Activated CD8-positive, alpha-beta memory T cell treated with anti-CD3 and anti-CD28 coated beads for 36 hours (primary cell): ENCODE measurements at regions not wholly inside any gene's neighbourhood (a gene's known extent, or its start where the extent isn't known, plus 50 kb on each side); places are given as distances from the start of the nearest gene placed in this dataset.
"Not testable (repeated sequence)": the region's sequence is repeated elsewhere in the genome, so short reads cannot be mapped to it uniquely, and the experiment has no call there.

ENCODE experiments used
- CTCF ChIA-PET: fragments of 350-600 bp; sonication (Branson Sonifier 250); formaldehyde crosslinking; loops from one replicate; lab custom pipeline; 2021; ENCODE audit warnings: antibody characterized with exemption; lab: Charles Lee
- POLR2A ChIA-PET: fragments of 350-600 bp; sonication (Branson Sonifier 250); formaldehyde crosslinking; loops from one replicate; lab custom pipeline; 2021; ENCODE audit warnings: antibody characterized with exemption; lab: Charles Lee

DNA sequence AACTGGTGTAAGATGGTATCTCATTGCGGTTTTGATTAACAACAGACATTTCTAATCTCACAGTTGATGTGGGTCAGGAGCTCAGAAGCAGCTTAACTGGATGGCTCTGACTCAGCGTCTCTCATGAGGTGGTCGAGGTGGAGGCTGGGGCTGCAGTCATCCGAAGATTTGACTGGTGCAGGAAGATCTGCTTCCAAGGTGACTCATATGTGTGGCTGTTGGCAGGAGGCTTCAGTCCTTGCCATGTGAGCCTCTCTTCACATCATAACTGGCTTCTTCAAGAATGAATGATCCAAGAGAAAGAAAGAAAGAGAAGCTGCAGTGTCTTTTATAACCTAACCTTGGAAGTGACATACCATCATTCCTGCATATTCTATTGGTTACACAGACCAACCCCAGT, 376.1 kb downstream of the SEC14L1 start:
- ChIA-PET CTCF (no interaction called here), POLR2A (interaction anchor here (0.6 kb wide), 1 partner anchor 352 kb away, joined by 3 read pairs; no protein-coding TSS in a partner anchor)

DNA sequence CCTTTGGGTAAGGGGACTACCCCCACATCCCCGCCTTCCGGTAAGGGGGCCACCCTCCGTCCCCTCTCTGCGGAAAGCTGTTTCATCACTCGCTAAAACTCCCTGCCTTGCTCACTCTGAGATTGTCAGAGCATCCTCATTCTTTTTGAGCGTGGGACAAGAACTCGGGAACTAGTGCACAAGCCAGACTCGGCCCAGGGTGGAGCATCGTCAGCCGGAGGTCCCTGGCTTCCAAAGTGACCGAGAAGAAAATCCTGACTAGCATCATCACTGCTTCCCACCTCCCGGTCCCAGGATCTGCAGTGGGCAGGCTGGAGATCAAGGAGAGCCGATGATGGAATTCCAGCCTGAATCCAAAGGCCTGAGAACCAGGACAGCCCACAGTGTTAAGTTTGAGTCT, 380.3 kb downstream of the SEC14L1 start:
- CTCF ChIA-PET, result interaction anchor here (1.0 kb wide), 1 partner anchor 107 kb away, joined by 4 read pairs; no protein-coding TSS in a partner anchor
- POLR2A ChIA-PET, result no interaction called here

DNA sequence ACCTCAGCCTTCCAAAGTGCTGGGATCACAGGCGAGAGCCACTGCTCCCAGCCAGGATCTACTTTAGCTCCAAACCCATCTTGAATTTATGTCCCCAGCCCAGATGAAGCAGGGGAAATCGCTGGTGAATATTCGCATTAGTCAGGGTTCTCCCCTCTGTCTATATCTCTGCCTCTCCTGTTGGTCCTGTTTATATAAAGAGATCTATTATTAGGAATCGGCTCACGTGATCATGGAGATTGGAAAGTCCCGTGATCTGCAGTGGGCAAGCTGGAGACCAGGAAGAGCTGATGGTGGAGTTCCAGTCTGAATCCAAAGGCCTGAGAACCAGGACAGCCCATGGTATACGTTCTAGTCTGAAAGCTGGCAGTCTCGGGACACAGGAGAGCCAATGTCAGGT, 382.8 kb downstream of the SEC14L1 start:
- CTCF ChIA-PET, result no interaction called here
- POLR2A ChIA-PET, result no interaction called here

DNA sequence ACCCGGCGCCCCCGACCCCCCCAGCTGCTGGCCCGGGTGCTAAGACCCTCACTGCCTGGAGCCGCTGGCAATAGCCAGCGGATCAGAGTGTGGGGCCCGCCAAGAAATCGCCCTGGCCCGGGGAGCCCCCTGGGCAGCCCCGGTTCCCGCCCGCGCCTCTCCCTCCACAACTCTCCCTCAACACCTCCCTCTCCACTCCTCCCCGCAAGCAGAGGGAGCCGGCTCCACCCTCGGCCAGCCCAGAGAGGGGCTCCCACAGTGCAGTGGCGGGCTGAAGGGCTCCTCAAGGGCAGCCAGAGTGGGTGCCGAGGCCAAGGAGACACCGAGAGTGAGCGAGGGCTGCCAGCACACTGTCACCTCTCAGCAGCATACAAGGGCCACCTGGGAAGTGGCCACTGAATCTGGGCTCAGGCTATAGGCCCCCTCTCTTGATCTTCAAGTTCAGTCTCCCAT, 385.5 kb downstream of the SEC14L1 start:
- CTCF ChIA-PET, result no interaction called here
- POLR2A ChIA-PET, result no interaction called here

DNA sequence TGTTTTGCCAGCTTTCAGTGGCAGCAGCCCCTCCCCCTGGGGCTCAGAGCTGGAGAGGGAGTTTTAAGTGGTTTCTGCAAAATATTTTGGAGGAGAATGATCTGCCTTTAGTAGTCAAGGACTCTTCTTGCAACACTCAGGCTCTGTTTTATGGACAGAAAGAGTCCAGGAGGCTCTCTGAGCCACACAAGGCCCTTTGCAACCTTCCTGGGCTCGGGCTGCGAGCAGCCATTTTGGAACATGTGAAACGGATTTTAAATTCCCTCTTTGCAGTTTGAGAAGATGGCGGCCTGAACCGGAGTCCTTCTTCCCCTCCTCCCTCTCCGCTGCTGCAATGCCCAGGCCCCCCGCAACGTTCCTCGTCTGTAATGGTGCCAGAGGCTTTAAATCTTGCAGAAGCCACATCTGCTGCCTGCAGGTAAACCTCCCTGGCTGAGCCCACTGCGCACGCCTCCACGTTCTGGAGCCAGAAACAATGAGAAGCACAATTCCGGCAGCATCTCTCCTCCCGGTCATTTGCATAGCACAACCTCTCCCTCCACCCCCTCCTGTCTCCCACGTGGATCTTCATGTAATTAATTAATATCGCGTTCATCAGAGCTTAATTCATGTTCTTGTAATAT, 386.1 kb downstream of the SEC14L1 start:
- ChIA-PET POLR2A (no interaction called here), CTCF (no interaction called here)

DNA sequence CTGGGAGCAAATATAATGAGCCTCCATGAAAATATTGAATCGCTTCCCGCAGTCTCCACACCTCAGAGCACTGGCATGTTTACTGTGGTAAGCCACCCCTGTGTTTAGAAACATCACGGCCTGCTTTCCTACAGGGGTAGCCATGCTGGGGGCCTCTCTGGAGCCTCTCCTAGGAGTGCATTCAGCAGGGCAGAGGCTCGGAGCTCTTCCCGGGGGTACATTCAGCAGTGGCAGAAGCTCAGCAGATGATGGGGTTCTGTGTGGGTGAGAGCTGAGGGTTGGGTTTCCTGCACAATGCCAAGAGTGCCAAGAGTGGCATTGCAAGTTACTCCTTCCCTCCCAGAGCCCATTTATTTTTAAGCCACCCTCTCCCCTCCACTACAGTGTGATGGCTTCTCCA, 386.6 kb downstream of the SEC14L1 start:
- ChIA-PET POLR2A (no interaction called here), CTCF (no interaction called here)

DNA sequence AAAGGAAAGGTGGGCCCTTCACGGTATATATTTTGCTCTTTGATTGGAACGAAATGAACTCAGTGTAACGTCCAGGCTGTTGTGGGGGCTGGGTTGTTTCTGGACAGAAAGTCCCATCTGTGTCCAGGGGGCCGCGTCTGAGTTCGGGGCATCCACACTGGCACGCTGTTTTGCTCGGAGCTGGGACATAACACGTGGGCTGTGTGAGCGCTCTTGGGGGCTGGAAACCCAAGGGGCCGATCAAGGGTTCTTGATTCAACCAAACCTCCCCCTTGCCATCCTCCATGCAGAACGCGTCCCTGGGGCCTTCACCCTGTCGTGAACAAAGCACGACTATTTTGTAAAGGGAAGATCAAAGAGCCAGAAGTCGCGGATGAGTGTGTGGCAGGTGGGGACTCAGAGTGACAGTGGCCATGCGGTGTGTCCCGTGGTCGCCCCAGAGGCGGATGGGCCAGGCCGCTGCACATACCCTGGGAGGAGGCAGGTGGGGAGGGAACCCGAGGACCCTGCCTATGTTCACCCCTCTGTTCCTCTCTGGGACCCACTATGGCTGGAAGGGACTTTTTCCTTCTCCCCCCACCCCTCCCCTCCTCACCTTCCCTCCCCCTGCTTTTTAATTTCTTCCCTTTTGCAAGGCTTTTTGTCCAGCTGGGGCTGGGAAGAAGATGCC, 387.2 kb downstream of the SEC14L1 start:
- POLR2A ChIA-PET, result no interaction called here
- CTCF ChIA-PET, result interaction anchor here (0.7 kb wide), 1 partner anchor 10 kb away, joined by 3 read pairs; no protein-coding TSS in a partner anchor

DNA sequence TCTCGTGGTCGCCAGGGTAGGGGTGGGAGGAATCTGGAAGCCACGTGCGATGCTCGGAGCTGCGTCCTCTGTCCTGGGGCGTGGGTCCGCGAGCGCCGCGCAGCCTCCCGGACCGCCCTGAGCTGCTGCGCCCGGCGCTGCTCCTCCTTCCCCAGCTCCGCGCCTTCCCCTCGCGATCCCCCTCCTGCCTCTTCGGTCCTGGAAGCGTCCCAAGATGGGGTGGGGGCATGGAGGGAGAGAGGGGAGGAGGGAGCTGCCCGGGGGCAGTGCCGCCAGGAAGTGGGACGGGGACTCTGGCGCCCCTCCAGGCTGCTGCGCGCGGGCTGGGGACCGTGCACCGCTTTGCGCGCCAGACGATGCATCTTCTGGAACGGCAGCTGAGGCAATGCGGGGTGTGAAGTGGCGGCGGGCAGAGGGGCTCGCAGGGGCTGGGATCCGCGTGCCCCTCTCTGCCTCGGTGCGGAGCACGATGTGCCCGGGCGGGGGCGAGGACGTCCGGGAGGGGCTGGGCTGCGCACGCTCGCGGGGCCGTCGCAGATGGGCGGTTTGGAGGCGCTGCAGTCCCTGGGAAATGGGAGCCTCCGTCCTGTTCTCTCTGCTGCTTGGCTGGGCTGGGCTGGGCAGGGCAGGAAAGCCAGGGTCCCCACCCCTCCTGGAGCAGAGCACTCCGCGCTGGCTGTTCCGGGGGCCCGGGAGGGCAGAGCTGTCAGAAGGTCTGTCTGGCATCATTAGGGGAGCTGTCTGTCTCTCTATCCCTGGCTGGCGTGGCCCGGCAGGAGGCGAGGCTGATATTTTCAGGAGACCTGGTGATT, 388.0 kb downstream of the SEC14L1 start:
- CTCF ChIA-PET, result interaction anchor here (0.7 kb wide), 1 partner anchor 9 kb away, joined by 3 read pairs; no protein-coding TSS in a partner anchor
- POLR2A ChIA-PET, result no interaction called here

DNA sequence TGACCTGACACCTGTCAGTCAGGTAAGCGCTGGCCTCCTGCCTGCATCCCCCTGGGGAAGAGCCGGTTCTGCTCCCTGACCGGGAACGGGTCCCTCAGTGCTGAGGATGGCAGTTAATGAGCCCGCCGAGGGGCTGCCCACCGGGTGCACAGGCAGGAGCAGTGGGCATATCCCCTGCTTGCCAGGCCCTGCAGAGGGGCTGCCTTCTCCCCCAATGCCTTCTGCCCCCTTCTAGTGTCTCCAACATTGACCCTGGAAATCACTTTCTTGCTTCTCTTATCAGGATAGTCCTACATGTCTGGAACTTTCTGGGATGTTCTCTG, 388.5 kb downstream of the SEC14L1 start:
- ChIA-PET CTCF (no interaction called here), POLR2A (no interaction called here)

DNA sequence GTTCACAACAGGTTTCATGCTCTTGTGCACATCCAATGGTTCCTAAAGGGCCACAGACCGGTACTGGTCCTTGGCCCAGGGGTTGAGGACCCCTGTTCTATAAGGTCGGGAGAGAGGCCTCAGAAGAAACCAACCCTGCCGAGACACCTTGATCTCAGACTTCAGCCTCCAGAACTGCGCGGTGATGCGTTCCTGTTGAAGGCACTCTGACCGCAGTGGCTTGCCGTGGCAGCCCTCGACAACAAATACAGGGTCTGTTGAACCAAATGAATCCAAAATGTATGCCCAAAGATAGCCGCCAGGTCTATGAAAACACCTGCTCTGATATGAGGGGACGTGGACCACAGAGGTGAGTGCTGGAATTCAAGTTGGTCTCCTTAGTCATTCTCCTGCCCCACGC, 389.8 kb downstream of the SEC14L1 start:
- CTCF ChIA-PET, result no interaction called here
- POLR2A ChIA-PET, result no interaction called here

DNA sequence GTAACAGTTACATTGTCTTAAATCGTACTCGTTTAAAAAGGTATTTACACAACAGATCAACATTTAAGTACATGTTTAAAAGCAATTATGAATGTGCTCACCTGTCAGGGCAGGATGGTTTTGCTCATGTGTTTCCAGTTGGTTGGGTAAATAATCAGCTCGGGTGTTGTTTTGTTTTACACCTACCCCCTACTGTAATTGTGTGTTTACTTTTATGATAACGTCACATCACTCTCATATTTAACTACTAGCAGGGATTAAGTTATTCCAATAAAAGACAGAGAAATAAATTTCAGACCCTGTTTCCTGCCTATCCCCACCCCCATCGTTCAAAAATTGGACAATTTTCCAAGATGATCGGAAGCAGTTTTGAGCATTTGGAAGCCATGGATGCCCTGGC, 390.2 kb downstream of the SEC14L1 start:
- CTCF ChIA-PET, result no interaction called here

DNA sequence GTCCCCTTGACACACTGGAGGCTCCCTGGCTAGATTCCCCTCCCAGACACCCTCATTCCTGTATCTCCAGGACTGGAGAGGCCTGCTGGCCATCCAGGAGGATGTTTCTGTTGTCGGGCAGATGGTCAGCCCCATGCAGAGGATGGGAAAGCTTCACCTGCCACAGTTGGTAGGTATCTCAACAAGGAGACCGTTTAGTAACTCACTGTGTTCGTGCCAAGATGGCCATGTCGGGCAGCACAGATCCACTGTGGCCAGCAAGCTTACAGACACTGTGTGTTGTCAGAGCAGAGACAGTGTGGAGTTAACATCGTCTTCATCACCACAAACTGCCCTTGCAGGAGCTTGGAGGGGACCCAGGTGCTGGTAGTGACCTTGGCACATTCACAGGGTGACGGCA, 390.9 kb downstream of the SEC14L1 start:
- CTCF ChIA-PET, result no interaction called here
- POLR2A ChIA-PET, result no interaction called here

More for the DNA sequence above, 390.2 kb downstream of the SEC14L1 start:
- POLR2A ChIA-PET, result no interaction called here

DNA sequence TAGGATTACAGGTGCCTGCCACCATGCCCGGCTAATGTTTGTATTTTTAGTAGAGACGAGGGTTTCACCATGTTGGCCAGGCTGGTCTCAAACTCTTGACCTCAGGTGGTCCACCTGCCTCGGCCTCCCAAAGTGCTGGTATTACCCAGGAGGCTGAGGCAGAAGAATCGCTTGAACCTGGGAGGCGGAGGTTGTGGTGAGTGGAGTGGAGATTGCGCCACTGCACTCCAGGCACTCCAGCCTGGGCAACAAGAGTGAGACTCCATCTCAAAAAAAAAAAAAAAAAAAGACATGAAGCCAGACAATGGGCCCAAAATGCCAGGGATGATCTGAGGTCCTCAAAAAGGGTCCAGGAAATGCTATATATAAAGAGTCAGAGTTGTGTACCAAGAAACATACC, 392.9 kb downstream of the SEC14L1 start:
- POLR2A ChIA-PET, CTCF ChIA-PET: not testable (repeated sequence)

DNA sequence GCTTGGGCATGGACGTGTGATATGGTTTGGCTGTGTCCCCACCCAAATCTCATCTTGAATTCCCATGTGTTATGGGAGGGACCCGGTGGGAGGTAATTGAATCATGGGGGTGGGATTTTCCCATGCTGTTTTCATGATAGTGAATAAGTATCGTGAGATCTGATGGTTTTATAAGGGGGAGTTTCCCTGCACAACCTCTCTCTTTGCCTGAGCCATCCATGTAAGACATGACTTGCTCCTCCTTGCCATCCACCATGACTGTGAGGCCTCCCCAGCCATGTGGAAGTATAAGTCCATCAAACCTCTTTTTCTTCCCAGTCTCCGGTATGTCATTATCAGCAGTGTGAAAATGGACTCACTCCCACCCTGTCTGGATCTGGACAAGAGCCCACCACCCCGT, 393.4 kb downstream of the SEC14L1 start:
- CTCF ChIA-PET, result no interaction called here
- POLR2A ChIA-PET, result no interaction called here

DNA sequence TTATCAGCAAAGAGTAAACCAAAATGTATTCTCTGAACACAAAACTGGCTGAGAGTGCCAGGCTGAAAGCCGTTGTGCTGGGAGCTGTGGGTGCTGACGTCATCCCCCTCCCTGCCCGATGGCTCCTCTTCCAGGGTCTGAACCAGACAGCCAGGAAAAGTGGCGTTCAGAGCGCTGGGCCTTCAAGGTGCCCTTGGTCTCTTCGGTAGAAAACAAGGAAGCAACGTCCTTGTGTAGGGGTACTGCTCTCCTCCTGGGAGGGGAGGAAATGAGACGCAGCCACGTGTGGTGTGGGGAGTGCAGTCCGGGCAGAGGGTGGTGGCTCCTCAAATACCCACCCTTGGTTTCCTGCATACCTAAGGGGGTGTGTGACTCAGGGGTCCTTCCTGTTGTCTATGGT, 394.7 kb downstream of the SEC14L1 start:
- POLR2A ChIA-PET, result no interaction called here
- CTCF ChIA-PET, result interaction anchor here (0.7 kb wide), 1 partner anchor 599 kb away, joined by 4 read pairs; no protein-coding TSS in a partner anchor

DNA sequence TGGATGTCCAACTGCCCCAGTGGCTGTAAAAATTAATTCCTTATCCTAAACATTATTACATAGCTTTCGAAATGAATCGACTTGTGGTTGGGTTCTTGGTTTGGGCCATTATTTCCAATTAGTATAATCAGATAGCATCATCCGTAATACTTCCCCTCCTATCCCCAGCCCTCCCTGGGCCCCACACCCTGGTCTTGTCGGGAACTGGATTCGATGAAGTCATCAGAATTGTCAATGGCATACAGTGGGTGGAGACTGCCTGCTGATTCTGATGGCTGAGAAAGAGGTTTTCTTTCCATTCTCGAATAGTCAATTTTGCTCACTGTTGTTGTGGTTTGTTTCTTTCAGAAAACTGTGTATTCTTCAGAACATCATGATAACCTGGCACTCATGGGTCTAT, 395.1 kb downstream of the SEC14L1 start:
- ChIA-PET POLR2A (no interaction called here), CTCF (no interaction called here)

DNA sequence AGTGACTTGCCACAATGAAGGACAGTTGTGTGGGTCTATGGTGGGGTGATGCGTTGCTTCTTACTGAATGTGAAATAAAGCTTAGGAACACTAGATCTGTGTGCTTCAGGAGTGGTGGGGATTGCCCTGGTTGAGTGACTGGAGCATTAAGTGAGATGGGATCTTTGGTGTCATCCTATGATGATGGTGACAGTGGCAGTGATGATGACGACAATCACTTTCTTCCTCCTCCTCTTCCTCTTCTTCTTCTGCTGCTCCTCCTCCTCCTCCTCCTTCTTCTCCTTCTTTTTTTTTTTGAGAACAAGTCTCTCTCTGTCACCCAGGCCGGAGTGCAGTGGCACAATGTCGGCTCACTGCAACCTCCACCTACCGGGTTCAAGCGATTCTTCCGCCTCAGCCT, 396.8 kb downstream of the SEC14L1 start:
- ChIA-PET POLR2A (no interaction called here), CTCF (interaction anchor here (1.2 kb wide), 1 partner anchor 9 kb away, joined by 3 read pairs; no protein-coding TSS in a partner anchor)

DNA sequence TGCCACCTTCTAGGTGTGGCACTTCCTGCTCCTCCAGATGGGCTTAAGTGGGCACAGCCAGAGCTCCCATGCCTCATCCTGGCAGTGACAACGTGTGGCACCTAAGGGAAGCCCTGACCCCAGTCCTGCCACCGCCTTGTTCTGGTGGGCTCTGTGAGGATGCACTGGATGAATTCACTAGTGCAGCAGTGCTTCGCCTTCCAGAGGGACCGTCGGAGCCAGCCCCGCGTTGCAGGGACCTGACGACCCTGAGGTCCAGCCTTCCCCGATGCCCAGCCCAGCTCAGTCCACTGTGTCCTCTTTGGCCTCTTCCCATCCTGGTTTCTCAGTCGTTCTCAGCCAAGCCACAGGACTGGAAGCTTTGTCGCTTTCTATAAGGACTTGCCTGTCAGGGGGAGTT, 399.8 kb downstream of the SEC14L1 start:
- ChIA-PET POLR2A (no interaction called here), CTCF (no interaction called here)

DNA sequence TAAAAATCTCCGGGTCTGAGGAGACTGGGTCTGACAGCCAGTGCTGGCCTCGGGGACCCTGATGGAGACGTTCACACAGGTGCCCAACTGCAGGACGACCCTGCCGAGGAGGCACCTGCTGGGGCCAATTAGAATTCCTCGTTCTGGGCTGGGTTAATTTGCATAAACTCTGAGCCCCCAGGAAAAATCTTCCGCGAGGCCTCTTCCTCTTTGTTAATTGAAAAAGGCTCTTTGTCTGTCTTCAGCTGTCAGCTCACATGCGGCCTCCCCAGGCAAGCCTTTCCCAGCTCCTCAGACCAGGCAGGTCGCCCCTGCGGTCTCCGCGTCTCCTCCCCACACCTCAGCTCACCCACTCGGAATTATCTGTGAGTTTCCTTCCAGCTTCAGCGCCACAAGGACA, 400.2 kb downstream of the SEC14L1 start:
- POLR2A ChIA-PET, result no interaction called here
- CTCF ChIA-PET, result no interaction called here

DNA sequence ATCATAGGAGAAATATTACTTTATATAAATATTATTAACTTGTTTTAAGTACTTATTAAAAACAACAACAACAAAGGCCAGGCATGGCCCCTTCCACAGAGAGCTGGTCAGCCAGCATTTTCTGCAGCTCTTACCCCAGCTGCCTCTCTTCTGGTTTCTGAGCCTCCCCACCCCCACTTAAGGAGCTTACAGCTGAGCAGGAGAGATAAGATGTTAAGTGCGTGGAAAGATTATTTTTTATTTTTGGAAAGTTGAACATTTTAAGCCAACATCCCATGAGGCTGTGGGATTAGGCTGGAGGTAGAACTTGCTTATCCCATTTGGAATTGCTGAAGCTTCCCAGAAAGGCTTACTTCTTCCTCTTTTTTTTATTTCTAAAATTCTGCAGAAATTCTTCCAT, 401.2 kb downstream of the SEC14L1 start:
- ChIA-PET CTCF (interaction anchor here (1.2 to 1.9 kb wide), 4 partner anchors 21 to 471 kb away, joined by 3 to 7 read pairs (median 4); no protein-coding TSS in a partner anchor), POLR2A (no interaction called here)
